Endothelial cell of umbilical vein (primary cell): ENCODE measurements at regions not wholly inside any gene's neighbourhood (a gene's known extent, or its start where the extent isn't known, plus 50 kb on each side); places are given as distances from the start of the nearest gene placed in this dataset.

Experiments
- BruUV-seq: library from RNA; stranded (reverse); fragments of 400-500 nt; replicated peaks from 2 replicates; lab custom pipeline; 2021; lab: Mats Ljungman, UMichigan
- CTCF ChIA-PET: fragments of 300-600, 350-600 bp; sonication (Branson Sonifier 250); formaldehyde crosslinking; loops from one replicate; lab custom pipeline; 2021; ENCODE audit warnings: antibody characterized with exemption, inconsistent platforms; lab: Charles Lee
- POLR2A ChIA-PET: fragments of 300-600, 350-600 bp; sonication (Branson Sonifier 250); formaldehyde crosslinking; loops from one replicate; lab custom pipeline; 2021; ENCODE audit warnings: antibody characterized with exemption, inconsistent platforms; lab: Charles Lee
- DNase-seq: peaks from one replicate; pipeline ENCODE4 v3.0.0-alpha.2; 2011; ENCODE audit warnings: low read depth, low spot score
- FAIRE-seq: peaks from 2 replicates; lab custom pipeline; 2011; peaks lifted over from hg19 to GRCh38; lab: Jason Lieb, UNC
- H2AFZ ChIP-seq: 2 replicates; pipeline ENCODE4 v1.6.0; 2012; ENCODE audit warnings: low read depth, low read length, control low read depth, inconsistent platforms
- H3K27ac ChIP-seq: 2 replicates; pipeline ENCODE4 v1.5.1; 2011; ENCODE audit warnings: low read depth, mild to moderate bottlenecking, control low read depth, low read length, moderate library complexity; ENCODE audit not compliant: insufficient read depth
- H3K27me3 ChIP-seq, 2 experiments: 2 replicates each; pipeline versions ENCODE4 v1.6.0 to v1.6.1; 2011; ENCODE audit warnings: low read length in 2 of 2, mixed read lengths in 1 of 2; ENCODE audit not compliant: control insufficient read depth in 2 of 2, insufficient read depth in 2 of 2
- H3K36me3 ChIP-seq, 2 experiments: 2 replicates in 1 of 2; 3 replicates in 1 of 2; pipeline ENCODE4 v1.5.1; 2011; ENCODE audit warnings: low read length in 2 of 2, mild to moderate bottlenecking in 1 of 2, moderate library complexity in 1 of 2; ENCODE audit not compliant: control insufficient read depth in 2 of 2, insufficient read depth in 2 of 2; ENCODE audit errors: extremely low read depth in 1 of 2
- H3K4me1 ChIP-seq: 3 replicates; pipeline ENCODE4 v1.5.1; 2011; ENCODE audit warnings: mild to moderate bottlenecking, low read length; ENCODE audit not compliant: control insufficient read depth, insufficient read depth; ENCODE audit errors: extremely low read depth
- H3K4me2 ChIP-seq: 2 replicates; pipeline ENCODE4 v1.6.1; 2011; ENCODE audit warnings: low read length, control low read depth, mixed read lengths; ENCODE audit not compliant: insufficient read depth
- H3K4me3 ChIP-seq, 3 experiments: fragments of 200-600 bp in 1 of 3; sonication (generic), shearing (Covaris generic) in 1 of 3; replicated peaks in 1 of 3; 2 replicates each; pipeline ENCODE4 v1.5.1; 2011 to 2016; ENCODE audit warnings: control low read depth in 3 of 3, low read length in 3 of 3, mild to moderate bottlenecking in 2 of 3, inconsistent platforms in 1 of 3, low read depth in 1 of 3, moderate library complexity in 1 of 3; ENCODE audit not compliant: insufficient read depth in 1 of 3
- H3K79me2 ChIP-seq: 2 replicates; pipeline ENCODE4 v1.6.0; 2012; ENCODE audit warnings: low read length, inconsistent platforms; ENCODE audit not compliant: control insufficient read depth, insufficient read depth
- H3K9ac ChIP-seq: replicated peaks from 2 replicates; pipeline ENCODE3; 2011; ENCODE audit warnings: low read length, control low read depth; ENCODE audit not compliant: insufficient read depth; ENCODE audit errors: extremely low read depth
- H3K9me1 ChIP-seq: replicated peaks from 3 replicates; pipeline ENCODE4 v1.6.0; 2011; ENCODE audit warnings: mild to moderate bottlenecking, low read length; ENCODE audit not compliant: control insufficient read depth, insufficient read depth; ENCODE audit errors: extremely low read depth
- H3K9me3 ChIP-seq: replicated peaks from 2 replicates; pipeline ENCODE4 v1.5.1; 2012; ENCODE audit warnings: low read length, inconsistent platforms; ENCODE audit not compliant: control insufficient read depth, insufficient read depth
- H4K20me1 ChIP-seq: replicated peaks from 2 replicates; pipeline ENCODE3; 2011; ENCODE audit warnings: mild to moderate bottlenecking, low read length; ENCODE audit not compliant: control insufficient read depth, insufficient read depth; ENCODE audit errors: extremely low read depth
- GATA2 ChIP-seq: IDR thresholded peaks from 2 replicates; pipeline ENCODE4 v1.7.0; 2011; ENCODE audit warnings: low read depth, mild to moderate bottlenecking, moderate library complexity, mixed read lengths, low read length; ENCODE audit not compliant: insufficient read length, insufficient read depth
- MAX ChIP-seq: IDR thresholded peaks from 2 replicates; pipeline ENCODE4 v1.6.1; 2011; ENCODE audit not compliant: insufficient read depth, insufficient read length
- POLR2A ChIP-seq: IDR thresholded peaks from 2 replicates; pipeline ENCODE4 v1.6.1; 2012; ENCODE audit warnings: low read depth, mild to moderate bottlenecking, control low read depth, low read length
- POLR2AphosphoS5 ChIP-seq: IDR thresholded peaks from 2 replicates; pipeline ENCODE4 v1.6.1; 2012; ENCODE audit warnings: low read depth, mild to moderate bottlenecking, control low read depth, low read length, moderate library complexity; ENCODE audit not compliant: insufficient read depth
- dilution Hi-C: fragments of 300-500 bp; cut with MboI; formaldehyde crosslinking; loops from one replicate; pipeline ENCODE4 v1.15.0; 2019; ENCODE audit warnings: low sequenced_read_pairs; ENCODE audit not compliant: extremely low pct_ligation_motif_present
- intact Hi-C: fragments of 100-400 bp; cut with micrococcal nuclease; formaldehyde crosslinking; loops from one replicate; pipeline ENCODE4 v1.10.0; 2022

- intact Hi-C loops: loop anchor here (1.0 to 10.0 kb wide), 4 partner anchors 37 to 324 kb away; no protein-coding TSS in a partner anchor
- Histone ChIP-seq H3K9ac (peak overlapping the region; percentile 80), H3K9me1 (no peaks in the 10 kb centered on the region), H3K4me3 (peak overlapping the region in 2 of 3 experiments; percentile 33 to 35), H3K9me3 (no peaks in the 10 kb centered on the region), H3K36me3 (no peaks in the 10 kb centered on the region), H3K4me1 (peaks cover 56% of the 10 kb centered on the region), H3K27me3 (no peaks in the 10 kb centered on the region), H3K79me2 (no peaks in the 10 kb centered on the region), H3K27ac (peak overlapping the region; percentile 67), H4K20me1 (no peaks in the 10 kb centered on the region), H2AFZ (peak overlapping the region; percentile 88), H3K4me2 (peak overlapping the region; percentile 81)
- ChIA-PET POLR2A (no interaction called here), CTCF (interaction anchor here (1.0 to 7.0 kb wide), 3 partner anchors 103 to 213 kb away, joined by 3 to 53 read pairs (median 8); no protein-coding TSS in a partner anchor)
- FAIRE-seq: no peak
- DNase-seq: peak; percentile 56
- dilution Hi-C loops: no loop called here
- BruUV-seq: TSS peak; percentile 23
- TF ChIP-seq POLR2A (no peak), POLR2AphosphoS5 (peak; percentile 81), MAX (peak; percentile 43), GATA2 (peak; percentile 23)
Measured at GRCh38 chr18:22348521-22349316, 69.0 kb downstream of the CTAGE1 start.
